H1 (cell line): ENCODE measurements at regions not wholly inside any gene's neighbourhood (a gene's known extent, or its start where the extent isn't known, plus 50 kb on each side); places are given as distances from the start of the nearest gene placed in this dataset.
"Not testable (repeated sequence)": the region's sequence is repeated elsewhere in the genome, so short reads cannot be mapped to it uniquely, and the experiment has no call there.

Experiments
- CTCF ChIA-PET: fragments of 300-600 bp; sonication (Branson Sonifier 250); formaldehyde crosslinking; loops from one replicate; lab custom pipeline; 2021; ENCODE audit not compliant: partially characterized antibody; lab: Charles Lee
- POLR2A ChIA-PET: fragments of 300-600 bp; sonication (Branson Sonifier 250); formaldehyde crosslinking; loops from one replicate; lab custom pipeline; 2021; ENCODE audit warnings: inconsistent platforms; ENCODE audit not compliant: partially characterized antibody; lab: Charles Lee
- DNase-seq, 2 experiments: peaks; one replicate each; pipeline versions ENCODE4 v3.0.0 to v3.0.0-alpha.2; 2010 to 2022; ENCODE audit warnings: low spot score in 2 of 2, low read depth in 1 of 2, mixed read lengths in 1 of 2
- FAIRE-seq: peaks from 2 replicates; lab custom pipeline; 2011; peaks lifted over from hg19 to GRCh38; lab: Jason Lieb, UNC
- H2AFZ ChIP-seq: 2 replicates; pipeline ENCODE4 v1.8.1; 2012; ENCODE audit warnings: low read length, inconsistent platforms
- H2AK5ac ChIP-seq: 2 replicates; pipeline ENCODE4 v1.6.1; 2013; ENCODE audit warnings: low read depth, low read length
- H2BK120ac ChIP-seq: replicated peaks from 2 replicates; pipeline ENCODE3; 2013; ENCODE audit warnings: low read depth, low read length, inconsistent platforms
- H2BK12ac ChIP-seq: 2 replicates; pipeline ENCODE4 v1.6.1; 2013; ENCODE audit warnings: low read depth, low read length
- H2BK15ac ChIP-seq: 2 replicates; pipeline ENCODE4 v1.6.1; 2013; ENCODE audit warnings: low read length
- H2BK20ac ChIP-seq: 2 replicates; pipeline ENCODE4 v1.6.1; 2013; ENCODE audit warnings: low read length
- H2BK5ac ChIP-seq: 2 replicates; pipeline ENCODE4 v1.6.1; 2013; ENCODE audit warnings: low read depth, low read length
- H3K14ac ChIP-seq: 2 replicates; pipeline ENCODE4 v1.6.1; 2013; ENCODE audit warnings: inconsistent platforms; ENCODE audit not compliant: insufficient read length
- H3K18ac ChIP-seq: 2 replicates; pipeline ENCODE4 v1.6.1; 2013; ENCODE audit warnings: low read length; ENCODE audit errors: extremely low read depth
- H3K23ac ChIP-seq: 2 replicates; pipeline ENCODE4 v1.6.1; 2013; ENCODE audit warnings: inconsistent platforms; ENCODE audit not compliant: insufficient read length
- H3K23me2 ChIP-seq: 2 replicates; pipeline ENCODE4 v1.6.1; 2013; ENCODE audit warnings: low read depth, low read length
- H3K27ac ChIP-seq: 2 replicates; pipeline ENCODE4 v1.6.1; 2011; ENCODE audit warnings: low read depth, low read length, inconsistent platforms
- H3K27me3 ChIP-seq, 4 experiments: replicated peaks in 1 of 4; 1 replicate in 1 of 4; 2 replicates in 3 of 4; pipeline versions ENCODE4 v1.6.1 to v1.8.1; 2011 to 2013; ENCODE audit warnings: low read length in 3 of 4, mild to moderate bottlenecking in 3 of 4, inconsistent platforms in 2 of 4, mixed read lengths in 2 of 4, moderate library complexity in 1 of 4; ENCODE audit not compliant: control insufficient read depth in 3 of 4, insufficient read depth in 3 of 4; ENCODE audit errors: extremely low read depth in 1 of 4
- H3K36me3 ChIP-seq, 4 experiments: 2 replicates each; pipeline versions ENCODE4 v1.6.1 to v1.8.1; 2011 to 2013; ENCODE audit warnings: mild to moderate bottlenecking in 4 of 4, low read length in 3 of 4, moderate library complexity in 2 of 4, control low read depth in 1 of 4, inconsistent platforms in 1 of 4; ENCODE audit not compliant: insufficient read depth in 4 of 4, control insufficient read depth in 2 of 4
- H3K4ac ChIP-seq: replicated peaks from 2 replicates; pipeline ENCODE3; 2013; ENCODE audit warnings: low read length, low read depth, mixed read lengths, inconsistent platforms; ENCODE audit not compliant: insufficient read length
- H3K4me1 ChIP-seq, 4 experiments: replicated peaks in 1 of 4; 1 replicate in 1 of 4; 2 replicates in 3 of 4; pipeline versions ENCODE4 v1.6.1 to v1.8.1; 2011 to 2013; ENCODE audit warnings: low read length in 3 of 4, inconsistent platforms in 2 of 4, mixed read lengths in 1 of 4; ENCODE audit not compliant: insufficient read depth in 4 of 4, control insufficient read depth in 3 of 4
- H3K4me2 ChIP-seq, 2 experiments: 2 replicates each; pipeline versions ENCODE4 v1.6.1 to v1.8.1; 2011 to 2013; ENCODE audit warnings: low read depth in 2 of 2, low read length in 2 of 2, control low read depth in 1 of 2, inconsistent platforms in 1 of 2, mild to moderate bottlenecking in 1 of 2; ENCODE audit not compliant: insufficient read depth in 1 of 2
- H3K4me3 ChIP-seq, 4 experiments: fragments of 200-600, 300-600 bp in 1 of 4; sonication (generic), shearing (Covaris generic), sonication (Bioruptor Twin) in 1 of 4; 2 replicates each; pipeline versions ENCODE4 v1.5.1 to v1.8.1; 2011 to 2016; ENCODE audit warnings: low read length in 4 of 4, low read depth in 3 of 4, control low read depth in 2 of 4, inconsistent platforms in 2 of 4, mild to moderate bottlenecking in 2 of 4, mixed read lengths in 1 of 4, moderate library complexity in 1 of 4; ENCODE audit not compliant: insufficient read depth in 2 of 4; ENCODE audit errors: extremely low read depth in 1 of 4
- H3K56ac ChIP-seq: replicated peaks from 2 replicates; pipeline ENCODE3; 2013; ENCODE audit warnings: low read depth, mild to moderate bottlenecking, mixed read lengths, low read length, inconsistent platforms; ENCODE audit not compliant: insufficient read length
- H3K79me1 ChIP-seq: 2 replicates; pipeline ENCODE4 v1.6.1; 2013; ENCODE audit warnings: low read depth, low read length, control low read depth
- H3K79me2 ChIP-seq, 2 experiments: 2 replicates each; pipeline versions ENCODE4 v1.6.1 to v1.8.1; 2012 to 2013; ENCODE audit warnings: low read length in 2 of 2, mild to moderate bottlenecking in 2 of 2, inconsistent platforms in 1 of 2; ENCODE audit not compliant: insufficient read depth in 2 of 2, control insufficient read depth in 1 of 2
- H3K9ac ChIP-seq, 4 experiments: replicated peaks in 1 of 4; 1 replicate in 1 of 4; 2 replicates in 3 of 4; pipeline versions ENCODE4 v1.6.1 to v1.8.1; 2011 to 2013; ENCODE audit warnings: low read depth in 3 of 4, low read length in 3 of 4, control low read depth in 2 of 4, mild to moderate bottlenecking in 2 of 4, moderate library complexity in 2 of 4, inconsistent platforms in 1 of 4; ENCODE audit errors: extremely low read depth in 1 of 4
- H3K9me3 ChIP-seq, 2 experiments: 2 replicates each; pipeline versions ENCODE4 v1.6.1 to v1.8.1; 2012 to 2013; ENCODE audit warnings: mild to moderate bottlenecking in 2 of 2, moderate library complexity in 2 of 2, control low read depth in 1 of 2, inconsistent platforms in 1 of 2, low read depth in 1 of 2, low read length in 1 of 2, mixed read lengths in 1 of 2; ENCODE audit not compliant: insufficient read depth in 2 of 2
- H4K20me1 ChIP-seq, 2 experiments: replicated peaks in 1 of 2; 2 replicates each; pipeline versions ENCODE3 to v1.8.1; 2011 to 2013; ENCODE audit warnings: inconsistent platforms in 2 of 2, low read length in 2 of 2, mild to moderate bottlenecking in 1 of 2; ENCODE audit not compliant: insufficient read depth in 2 of 2, control insufficient read depth in 1 of 2
- H4K5ac ChIP-seq: 2 replicates; pipeline ENCODE4 v1.6.1; 2013; ENCODE audit warnings: low read length, low read depth, mixed read lengths, inconsistent platforms; ENCODE audit not compliant: insufficient read length
- H4K8ac ChIP-seq: 2 replicates; pipeline ENCODE4 v1.8.0; 2013; ENCODE audit warnings: mild to moderate bottlenecking, moderate library complexity, low read length, inconsistent platforms; ENCODE audit not compliant: insufficient read depth; ENCODE audit errors: extremely low read depth
- H4K91ac ChIP-seq: replicated peaks from 2 replicates; pipeline ENCODE3; 2013; ENCODE audit warnings: low read length, mixed read lengths, inconsistent platforms; ENCODE audit not compliant: insufficient read length
- WGBS, 2 experiments: shearing (Covaris generic) in 1 of 2; methylation state at CpG; one replicate each; pipeline versions ENCODE4 v1.1.6 to v1.1.7; 2013 to 2015; ENCODE audit warnings: low lambda C conversion rate in 2 of 2, mixed read lengths in 2 of 2, inconsistent platforms in 1 of 2, low coverage in 1 of 2, missing lambda C conversion rate in 1 of 2; ENCODE audit not compliant: insufficient replicate concordance in 2 of 2, insufficient coverage in 1 of 2, insufficient read length in 1 of 2; ENCODE audit errors: extremely low coverage in 1 of 2, missing lambda C conversion rate in 1 of 2; 5-methylcytosine and 5-hydroxymethylcytosine counted together

DNA sequence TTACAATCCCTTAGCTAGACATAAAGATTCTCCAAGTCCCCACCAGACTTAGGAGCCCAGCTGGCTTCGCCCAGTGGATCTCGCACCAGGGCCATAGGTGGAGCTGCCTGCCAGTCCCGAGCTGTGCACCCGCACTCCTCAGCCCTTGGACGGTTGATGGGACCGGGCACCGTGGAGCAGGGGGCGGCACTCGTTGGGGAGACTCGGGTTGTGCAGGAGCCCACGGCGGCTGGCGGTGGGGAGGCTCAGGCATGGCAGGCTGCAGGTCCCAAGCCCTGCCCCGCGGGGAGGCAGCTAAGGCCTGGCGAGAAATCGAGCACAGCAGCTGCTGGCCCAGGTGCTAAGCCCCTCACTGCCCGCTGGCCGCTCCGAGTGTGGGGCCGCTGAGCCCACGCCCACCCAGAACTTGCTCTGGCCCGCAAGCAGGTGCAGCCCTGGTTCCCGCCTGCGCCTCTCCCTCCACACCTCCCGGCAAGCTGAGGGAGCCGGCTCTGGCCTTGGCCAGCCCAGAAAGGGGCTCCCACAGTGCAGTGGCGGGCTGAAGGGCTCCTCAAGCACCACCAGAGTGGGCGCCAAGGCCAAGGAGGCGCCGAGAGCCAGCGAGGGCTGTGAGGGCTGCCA, 275.0 kb upstream of the PDE3A start:
- not testable (repeated sequence) for H2BK120ac ChIP-seq, H3K27me3 ChIP-seq, H3K56ac ChIP-seq, H2BK15ac ChIP-seq, H4K20me1 ChIP-seq, H3K4me2 ChIP-seq, H4K5ac ChIP-seq, H3K23me2 ChIP-seq, DNase-seq, H3K27ac ChIP-seq, FAIRE-seq, H3K36me3 ChIP-seq, H3K9ac ChIP-seq, H3K14ac ChIP-seq, H4K8ac ChIP-seq, H3K79me2 ChIP-seq, H4K91ac ChIP-seq, H2BK20ac ChIP-seq, H3K18ac ChIP-seq, H3K4me1 ChIP-seq, H3K9me3 ChIP-seq, H3K79me1 ChIP-seq, H2AK5ac ChIP-seq, H2BK5ac ChIP-seq, H3K4me3 ChIP-seq, H2BK12ac ChIP-seq, H2AFZ ChIP-seq, H3K4ac ChIP-seq, H3K23ac ChIP-seq
- POLR2A ChIA-PET, result interaction anchor here (0.6 kb wide), 1 partner anchor 411 kb away, joined by 3 read pairs; no protein-coding TSS in a partner anchor
- CTCF ChIA-PET, result interaction anchor here (0.6 to 0.7 kb wide), 2 partner anchors 376 to 824 kb away, joined by 3 read pairs; no protein-coding TSS in a partner anchor
- 97% methylated on average over 15 of the region's 32 CpGs; no CpG with 5 or more reads in 1 of the 2 experiments for WGBS, 2 experiments
